ENCODE measurements at regions not wholly inside any gene's neighbourhood (a gene's known extent, or its start where the extent isn't known, plus 50 kb on each side); places are given as distances from the start of the nearest gene placed in this dataset.

GRCh38 chr20:12599494-12599893, 409.3 kb upstream of the SPTLC3 start:
- DNase-seq: no peak
- Mint-ChIP-seq H3K27me3 (ENCODE audit: unreplicated experiment) (no peaks in the 10 kb centered on the region), H3K4me1 (ENCODE audit: low read depth, unreplicated experiment) (peaks cover 9% of the 10 kb centered on the region), H3K4me3 (ENCODE audit: unreplicated experiment) (no peak overlapping the region), H3K9me3 (ENCODE audit: unreplicated experiment) (peaks cover 2% of the 10 kb centered on the region), H3K36me3 (ENCODE audit: unreplicated experiment) (no peaks in the 10 kb centered on the region), H3K27ac (ENCODE audit: unreplicated experiment) (no peak overlapping the region)
- TF ChIP-seq CTCF (IDR thresholded peaks at IDR 0.05; ENCODE audit: partially characterized antibody, unreplicated experiment): no peak

- H3K27me3 Mint-ChIP-seq (ENCODE audit: unreplicated experiment): no peaks in the 10 kb centered on the region
- H3K36me3 Mint-ChIP-seq (ENCODE audit: unreplicated experiment): no peaks in the 10 kb centered on the region
- no peak for TF ChIP-seq CTCF (IDR thresholded peaks at IDR 0.05; ENCODE audit: partially characterized antibody, unreplicated experiment)
- no peak for DNase-seq
- no peak overlapping the region for H3K4me3 Mint-ChIP-seq (ENCODE audit: unreplicated experiment)
- H3K9me3 Mint-ChIP-seq (ENCODE audit: unreplicated experiment): no peaks in the 10 kb centered on the region
- no peaks in the 10 kb centered on the region for H3K4me1 Mint-ChIP-seq (ENCODE audit: low read depth, unreplicated experiment)
- no peak overlapping the region for H3K27ac Mint-ChIP-seq (ENCODE audit: unreplicated experiment)
These were observed 403.0 kb upstream of the SPTLC3 start for GRCh38 chr20:12605751-12606150.

GRCh38 chr20:12610871-12611270, 397.9 kb upstream of the SPTLC3 start:
- no peaks in the 10 kb centered on the region for H3K27me3 Mint-ChIP-seq (ENCODE audit: unreplicated experiment)
- H3K27ac Mint-ChIP-seq (ENCODE audit: unreplicated experiment): no peak overlapping the region
- H3K36me3 Mint-ChIP-seq (ENCODE audit: unreplicated experiment): no peaks in the 10 kb centered on the region
- no peaks in the 10 kb centered on the region for H3K4me1 Mint-ChIP-seq (ENCODE audit: low read depth, unreplicated experiment)
- no peak overlapping the region for H3K4me3 Mint-ChIP-seq (ENCODE audit: unreplicated experiment)
- no peak for TF ChIP-seq CTCF (IDR thresholded peaks at IDR 0.05; ENCODE audit: partially characterized antibody, unreplicated experiment)
- no peak for DNase-seq
- H3K9me3 Mint-ChIP-seq (ENCODE audit: unreplicated experiment): no peaks in the 10 kb centered on the region

- H3K27ac Mint-ChIP-seq (ENCODE audit: unreplicated experiment): no peak overlapping the region
- no peak for DNase-seq
- H3K9me3 Mint-ChIP-seq (ENCODE audit: unreplicated experiment): peaks cover 4% of the 10 kb centered on the region
- no peak for TF ChIP-seq CTCF (IDR thresholded peaks at IDR 0.05; ENCODE audit: partially characterized antibody, unreplicated experiment)
- H3K4me1 Mint-ChIP-seq (ENCODE audit: low read depth, unreplicated experiment): no peaks in the 10 kb centered on the region
- H3K27me3 Mint-ChIP-seq (ENCODE audit: unreplicated experiment): no peaks in the 10 kb centered on the region
- H3K4me3 Mint-ChIP-seq (ENCODE audit: unreplicated experiment): no peak overlapping the region
- no peaks in the 10 kb centered on the region for H3K36me3 Mint-ChIP-seq (ENCODE audit: unreplicated experiment)
These were observed 394.0 kb upstream of the SPTLC3 start for GRCh38 chr20:12614764-12615163.

- Mint-ChIP-seq H3K9me3 (ENCODE audit: unreplicated experiment) (peaks cover 4% of the 10 kb centered on the region), H3K4me3 (ENCODE audit: unreplicated experiment) (no peak overlapping the region), H3K27me3 (ENCODE audit: unreplicated experiment) (no peaks in the 10 kb centered on the region), H3K4me1 (ENCODE audit: low read depth, unreplicated experiment) (no peaks in the 10 kb centered on the region), H3K36me3 (ENCODE audit: unreplicated experiment) (no peaks in the 10 kb centered on the region), H3K27ac (ENCODE audit: unreplicated experiment) (no peak overlapping the region)
- TF ChIP-seq CTCF (IDR thresholded peaks at IDR 0.05; ENCODE audit: partially characterized antibody, unreplicated experiment): no peak
- no peak for DNase-seq
These were observed 391.7 kb upstream of the SPTLC3 start for GRCh38 chr20:12617076-12617475.
